NCI-H460 (cell line): ENCODE measurements at regions not wholly inside any gene's neighbourhood (a gene's known extent, or its start where the extent isn't known, plus 50 kb on each side); places are given as distances from the start of the nearest gene placed in this dataset.
"Not testable (repeated sequence)": the region's sequence is repeated elsewhere in the genome, so short reads cannot be mapped to it uniquely, and the experiment has no call there.

ENCODE experiments used
- DNase-seq: peaks from one replicate; pipeline ENCODE4 v3.0.0-alpha.2; 2016; ENCODE audit warnings: low read depth; ENCODE audit errors: extremely low read depth

- no peak for DNase-seq
These were observed 494.1 kb downstream of the ZNF385D start for GRCh38 chr3:21256932-21257331.

- no peak for DNase-seq
These were observed 512.3 kb downstream of the ZNF385D start for GRCh38 chr3:21238661-21239060.

GRCh38 chr3:21237638-21238037 is 513.4 kb downstream of the ZNF385D start:
- no peak for DNase-seq

GRCh38 chr3:21235491-21235890 is 515.5 kb downstream of the ZNF385D start:
- DNase-seq = no peak

- DNase-seq = no peak
These were observed 516.1 kb downstream of the ZNF385D start for GRCh38 chr3:21234933-21235332.

GRCh38 chr3:21229426-21230135 is 521.4 kb downstream of the ZNF385D start:
- DNase-seq = no peak

- no peak for DNase-seq
These were observed 524.9 kb downstream of the ZNF385D start for GRCh38 chr3:21226086-21226485.

GRCh38 chr3:21220944-21221343 is 530.1 kb downstream of the ZNF385D start:
- no peak for DNase-seq

- DNase-seq = no peak
These were observed 534.4 kb downstream of the ZNF385D start for GRCh38 chr3:21216598-21216997.

- not testable (repeated sequence) for DNase-seq
These were observed 546.9 kb downstream of the ZNF385D start for GRCh38 chr3:21204122-21204521.

- no peak for DNase-seq
These were observed 555.8 kb downstream of the ZNF385D start for GRCh38 chr3:21195203-21195602.

- DNase-seq = not testable (repeated sequence)
These were observed 557.0 kb downstream of the ZNF385D start for GRCh38 chr3:21194036-21194435.

- no peak for DNase-seq
These were observed 562.6 kb downstream of the ZNF385D start for GRCh38 chr3:21188459-21188858.

GRCh38 chr3:21185816-21186314 is 565.1 kb downstream of the ZNF385D start:
- DNase-seq = no peak

- DNase-seq = no peak
These were observed 576.5 kb downstream of the ZNF385D start for GRCh38 chr3:21174461-21174860.

GRCh38 chr3:21170964-21171363 is 580.0 kb downstream of the ZNF385D start:
- no peak for DNase-seq

- no peak for DNase-seq
These were observed 581.1 kb downstream of the ZNF385D start for GRCh38 chr3:21169948-21170347.

- no peak for DNase-seq
These were observed 582.5 kb downstream of the ZNF385D start for GRCh38 chr3:21168471-21168870.

GRCh38 chr3:21163956-21164355 is 587.1 kb downstream of the ZNF385D start:
- DNase-seq = no peak

- no peak for DNase-seq
These were observed 591.5 kb downstream of the ZNF385D start for GRCh38 chr3:21159543-21159906.

GRCh38 chr3:21158861-21159542 is 592.0 kb downstream of the ZNF385D start:
- no peak for DNase-seq

GRCh38 chr3:21154911-21155310 is 596.1 kb downstream of the ZNF385D start:
- DNase-seq = no peak
